KMS-11 (cell line): ENCODE measurements at regions not wholly inside any gene's neighbourhood (a gene's known extent, or its start where the extent isn't known, plus 50 kb on each side); places are given as distances from the start of the nearest gene placed in this dataset.

Source experiments
- H2AFZ ChIP-seq: fragments of 200-600 bp; sonication (generic); 2 replicates; pipeline ENCODE4 v1.6.1; 2016; ENCODE audit warnings: antibody characterized with exemption, mixed run types, low read depth
- H3K27ac ChIP-seq: fragments of 200-600 bp; sonication (generic); 2 replicates; pipeline ENCODE4 v1.6.1; 2016; ENCODE audit warnings: mild to moderate bottlenecking, mixed run types
- H3K27me3 ChIP-seq: fragments of 200-600 bp; sonication (generic); 2 replicates; pipeline ENCODE4 v1.6.1; 2017; ENCODE audit warnings: mild to moderate bottlenecking, low read depth, mixed run types, moderate library complexity; ENCODE audit not compliant: insufficient read depth
- H3K36me3 ChIP-seq: fragments of 200-600 bp; sonication (generic); 2 replicates; pipeline ENCODE4 v1.6.1; 2017; ENCODE audit warnings: mild to moderate bottlenecking, mixed run types; ENCODE audit not compliant: insufficient read depth
- H3K4me1 ChIP-seq: fragments of 200-600 bp; sonication (generic); 2 replicates; pipeline ENCODE4 v1.6.1; 2016; ENCODE audit warnings: mild to moderate bottlenecking, low read depth, mixed run types; ENCODE audit not compliant: poor library complexity, severe bottlenecking
- H3K4me2 ChIP-seq: fragments of 200-600 bp; sonication (generic); 2 replicates; pipeline ENCODE4 v1.7.0; 2016; ENCODE audit warnings: mild to moderate bottlenecking, mixed run types
- H3K4me3 ChIP-seq: fragments of 200-600 bp; sonication (generic); IDR thresholded peaks from 2 replicates; pipeline ENCODE4 v1.6.1; 2017; ENCODE audit warnings: low read depth, low read length, mixed read lengths; ENCODE audit not compliant: insufficient read depth
- H3K79me2 ChIP-seq: fragments of 200-600 bp; sonication (generic); 2 replicates; pipeline ENCODE4 v1.6.1; 2016; ENCODE audit warnings: low read depth, mixed run types; ENCODE audit not compliant: insufficient read depth
- H3K9ac ChIP-seq: fragments of 200-600 bp; sonication (generic); 2 replicates; pipeline ENCODE4 v1.6.1; 2016; ENCODE audit warnings: mild to moderate bottlenecking, mixed run types
- H4K20me1 ChIP-seq: fragments of 200-600 bp; sonication (generic); 2 replicates; pipeline ENCODE4 v1.6.1; 2016; ENCODE audit warnings: mild to moderate bottlenecking, mixed run types; ENCODE audit not compliant: insufficient read depth
- CTCF ChIP-seq: fragments of 200-600 bp; sonication (generic); conservative IDR thresholded peaks from 2 replicates; pipeline ENCODE4 v1.6.1; 2017; ENCODE audit warnings: low read depth, mild to moderate bottlenecking, antibody characterized with exemption, low read length, moderate library complexity, mixed read lengths

- H3K9ac ChIP-seq, result no peak overlapping the region
- no peak overlapping the region for H3K4me3 ChIP-seq
- H3K79me2 ChIP-seq, result no peaks in the 10 kb centered on the region; the same call in 1 of the 2 replicates
- no peaks in the 10 kb centered on the region for H4K20me1 ChIP-seq
- H3K36me3 ChIP-seq, result no peaks in the 10 kb centered on the region; the same call in 1 of the 2 replicates
- no peak overlapping the region for H2AFZ ChIP-seq
- H3K4me1 ChIP-seq, result peaks cover 98% of the 10 kb centered on the region
- H3K4me2 ChIP-seq, result peak overlapping the region; percentile 69
- H3K27ac ChIP-seq, result no peak overlapping the region
- no peaks in the 10 kb centered on the region for H3K27me3 ChIP-seq
- no peak for TF ChIP-seq CTCF
These were observed 50.0 kb downstream of the PIK3C2A start for GRCh38 chr11:17157761-17158160.

- TF ChIP-seq CTCF, result no peak
- peak overlapping the region; percentile 55 for H3K27ac ChIP-seq
- H3K4me3 ChIP-seq, result no peak overlapping the region
- no peaks in the 10 kb centered on the region for H4K20me1 ChIP-seq
- H3K4me1 ChIP-seq, result peaks cover 97% of the 10 kb centered on the region
- no peak overlapping the region for H3K9ac ChIP-seq
- no peaks in the 10 kb centered on the region for H3K27me3 ChIP-seq
- H3K36me3 ChIP-seq, result no peaks in the 10 kb centered on the region
- peak overlapping the region; percentile 69 for H3K4me2 ChIP-seq
- no peak overlapping the region for H2AFZ ChIP-seq
- no peaks in the 10 kb centered on the region; the same call in 1 of the 2 replicates for H3K79me2 ChIP-seq
These were observed 51.5 kb downstream of the PIK3C2A start for GRCh38 chr11:17156283-17156682.

- Histone ChIP-seq H3K9ac (no peak overlapping the region), H4K20me1 (no peaks in the 10 kb centered on the region), H3K27ac (no peak overlapping the region), H3K36me3 (no peaks in the 10 kb centered on the region), H3K79me2 (no peaks in the 10 kb centered on the region; the same call in 1 of the 2 replicates), H2AFZ (no peak overlapping the region), H3K27me3 (no peaks in the 10 kb centered on the region), H3K4me1 (peaks cover 84% of the 10 kb centered on the region), H3K4me2 (peak overlapping the region; percentile 19; the same call in 1 of the 2 replicates), H3K4me3 (no peak overlapping the region)
- TF ChIP-seq CTCF, result no peak
These were observed 53.2 kb downstream of the PIK3C2A start for GRCh38 chr11:17154409-17155159.

- Histone ChIP-seq H3K79me2 (no peaks in the 10 kb centered on the region; the same call in 1 of the 2 replicates), H2AFZ (no peak overlapping the region), H3K4me2 (no peak overlapping the region)
These were observed 54.0 kb downstream of the PIK3C2A start for GRCh38 chr11:17153757-17154156.

More at GRCh38 chr11:17153757-17154156, 54.0 kb downstream of the PIK3C2A start:
- Histone ChIP-seq H3K36me3 (no peaks in the 10 kb centered on the region), H3K27me3 (no peaks in the 10 kb centered on the region), H3K9ac (no peak overlapping the region), H3K4me3 (no peak overlapping the region), H3K4me1 (peaks cover 84% of the 10 kb centered on the region), H3K27ac (no peak overlapping the region), H4K20me1 (no peaks in the 10 kb centered on the region)
- TF ChIP-seq CTCF, result no peak
